Mammary epithelial cell (primary cell): ENCODE measurements at regions not wholly inside any gene's neighbourhood (a gene's known extent, or its start where the extent isn't known, plus 50 kb on each side); places are given as distances from the start of the nearest gene placed in this dataset.

Experiments
- CTCF ChIP-seq, 2 donors: IDR thresholded peaks in 1 of 2; conservative IDR thresholded peaks in 1 of 2; 2 replicates each; pipeline ENCODE4 v1.5.1; 2011 to 2012; ENCODE audit warnings: inconsistent platforms in 2 of 2, low read length in 2 of 2, mild to moderate bottlenecking in 2 of 2, control low read depth in 1 of 2, low read depth in 1 of 2; ENCODE audit not compliant: insufficient read depth in 1 of 2; ENCODE audit errors: extremely low read depth in 1 of 2
- EZH2 ChIP-seq: IDR thresholded peaks from 2 replicates; pipeline ENCODE4 v1.6.1; 2012; ENCODE audit warnings: low read length, inconsistent platforms, borderline replicate concordance

GRCh38 chr4:129193357-129194100 lies 97.6 kb downstream of the C4orf33 start:
- TF ChIP-seq CTCF (conservative IDR thresholded peaks at IDR 0.05 in 1 of 2, IDR thresholded peaks at IDR 0.05 in 1 of 2; ENCODE audit: extremely low read depth in 1 of 2, insufficient read depth in 1 of 2, low read depth in 1 of 2, low read length in 2 of 2) (no peak), EZH2 (no peak)
